GM19351 (cell line): ENCODE measurements at regions not wholly inside any gene's neighbourhood (a gene's known extent, or its start where the extent isn't known, plus 50 kb on each side); places are given as distances from the start of the nearest gene placed in this dataset.
A peak's percentile ranks its signal among the peaks of the same experiment; 100 is the strongest.
"Not testable (repeated sequence)": the region's sequence is repeated elsewhere in the genome, so short reads cannot be mapped to it uniquely, and the experiment has no call there.

Experiments
- ATAC-seq: cut with Tn5 transposase; IDR thresholded peaks from one replicate; pipeline ENCODE4 v1.9.1; 2021; ENCODE audit warnings: mild to moderate bottlenecking, moderate library complexity; ENCODE audit not compliant: unreplicated experiment

DNA sequence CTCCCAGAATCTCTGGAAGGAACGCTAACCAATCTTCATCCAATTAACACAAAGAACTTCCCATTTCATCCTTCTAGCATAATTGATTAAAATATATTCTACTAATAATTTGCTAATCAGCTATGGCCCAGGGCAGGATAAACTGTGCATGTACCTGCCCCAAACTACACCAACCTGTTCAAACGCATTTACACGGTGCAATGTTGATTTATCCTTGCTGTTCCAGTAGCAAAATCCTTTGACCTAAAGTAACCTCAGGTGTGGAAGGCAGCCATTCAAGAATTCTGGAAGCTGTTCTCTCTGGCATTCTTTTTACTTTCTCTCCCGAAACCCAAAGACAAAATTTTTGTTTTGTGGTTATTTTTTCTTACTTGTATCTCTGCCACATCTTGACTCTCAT, 309.4 kb downstream of the ZNF674 start:
- no peak for ATAC-seq

DNA sequence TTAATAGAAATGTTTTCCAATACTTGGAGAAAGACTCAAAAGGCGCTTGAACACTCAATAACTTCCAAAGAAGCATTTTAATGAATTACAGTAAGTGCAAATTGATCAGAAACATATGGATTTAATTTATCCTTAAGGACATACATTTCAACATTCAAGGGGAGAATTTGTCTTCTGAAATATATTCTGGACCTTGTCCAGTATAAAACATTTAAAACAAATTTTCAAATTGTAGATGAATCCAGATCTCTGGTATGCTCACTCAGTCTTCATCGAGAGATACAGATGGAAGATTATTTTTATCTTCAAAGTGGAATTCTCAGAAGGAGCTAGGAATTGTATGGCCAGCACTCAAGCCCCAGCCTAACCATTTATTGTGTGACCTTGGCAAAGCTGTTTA, 310.4 kb downstream of the ZNF674 start:
- ATAC-seq: no peak

DNA sequence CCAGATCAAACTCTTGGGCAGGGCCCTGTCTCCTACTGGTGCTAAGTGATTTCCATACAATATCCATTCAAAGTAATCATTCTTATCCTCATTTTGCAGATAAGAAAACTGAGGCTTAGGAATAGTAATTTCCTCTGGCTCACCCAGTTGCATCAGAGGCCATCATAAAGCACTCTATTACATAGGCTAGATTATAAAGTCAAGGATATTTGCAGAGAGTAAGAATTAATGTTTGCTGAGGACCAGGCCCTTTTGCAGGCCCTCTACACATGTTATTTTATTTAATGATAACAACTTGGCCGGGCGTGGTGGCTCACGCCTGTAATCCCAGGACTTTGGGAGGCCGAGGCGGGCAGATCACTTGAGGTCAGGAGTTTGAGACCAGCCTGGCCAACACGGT, 316.8 kb downstream of the ZNF674 start:
- ATAC-seq: no peak

DNA sequence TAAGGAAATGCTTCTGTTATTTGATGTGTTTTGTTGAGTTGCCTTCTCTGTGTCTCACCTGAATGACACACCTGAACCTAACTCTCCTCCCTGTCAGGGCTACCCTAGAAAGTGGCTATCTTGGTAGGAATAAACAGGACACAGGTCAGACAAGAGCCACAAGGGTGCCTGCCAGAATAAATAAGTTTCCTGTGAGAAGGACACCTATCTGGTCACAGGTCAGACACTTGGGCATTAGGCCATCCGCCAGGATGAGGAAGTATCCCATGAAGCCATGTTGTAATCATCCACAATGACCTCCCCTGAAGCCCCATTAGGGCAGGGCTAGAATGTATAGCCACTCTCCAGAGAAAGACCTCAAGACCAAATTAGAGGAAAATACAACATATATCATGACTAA, 318.8 kb downstream of the ZNF674 start:
- no peak for ATAC-seq

DNA sequence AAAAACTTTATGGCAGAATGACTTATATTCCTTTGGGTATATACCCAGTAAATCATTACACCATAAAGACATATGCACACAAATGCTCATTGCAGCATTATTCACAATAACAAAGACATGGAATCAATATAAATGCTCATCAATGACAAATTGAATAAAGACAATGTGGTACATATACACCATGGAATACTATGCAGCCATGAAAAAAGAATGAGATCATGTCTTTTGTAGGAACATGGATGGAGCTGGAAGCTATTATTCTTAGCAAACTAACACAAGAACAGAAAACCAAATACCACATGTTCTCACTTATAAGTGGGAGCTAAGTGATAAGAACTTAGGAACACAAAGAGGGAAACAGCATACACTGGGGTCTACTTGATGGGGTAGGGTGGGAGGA, 321.7 kb downstream of the ZNF674 start:
- ATAC-seq: not testable (repeated sequence)

DNA sequence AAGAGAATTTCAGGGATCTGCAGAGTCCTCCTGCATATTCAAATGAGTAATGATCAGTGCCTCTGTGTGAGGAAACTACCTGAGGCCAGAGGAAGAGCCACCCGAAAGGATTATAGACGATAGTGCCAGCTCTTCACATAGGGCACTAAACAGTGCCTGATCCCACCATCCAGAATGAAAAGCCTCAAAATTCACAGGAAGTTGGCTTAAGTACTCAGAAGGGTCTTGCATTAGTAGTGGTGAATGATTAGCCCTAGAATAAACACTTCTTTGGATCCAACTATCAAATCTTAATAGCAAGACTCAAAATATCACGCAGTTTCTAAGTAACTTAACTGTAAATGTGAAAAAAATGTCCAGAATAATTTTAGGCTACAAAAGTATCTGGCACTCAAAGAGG, 324.4 kb downstream of the ZNF674 start:
- no peak for ATAC-seq

DNA sequence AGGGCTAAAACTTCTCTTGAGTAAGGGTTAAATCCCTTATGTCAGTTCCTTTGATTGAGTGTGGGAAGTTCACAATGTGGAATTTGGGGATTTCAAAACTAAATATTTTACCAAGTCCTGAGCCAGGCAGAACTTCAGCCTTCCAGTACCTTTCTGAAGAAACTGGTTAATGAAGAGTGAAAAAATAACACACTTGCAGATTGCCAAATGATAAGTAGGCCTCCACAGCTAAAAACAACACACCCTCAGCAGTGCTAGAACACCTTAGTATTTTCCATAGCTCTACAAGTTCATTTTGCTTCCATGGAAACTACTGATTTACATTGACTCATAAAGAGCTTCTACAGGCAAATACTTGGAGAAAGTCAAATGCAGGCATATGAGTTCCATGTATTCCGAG, 326.8 kb downstream of the ZNF674 start:
- no peak for ATAC-seq

DNA sequence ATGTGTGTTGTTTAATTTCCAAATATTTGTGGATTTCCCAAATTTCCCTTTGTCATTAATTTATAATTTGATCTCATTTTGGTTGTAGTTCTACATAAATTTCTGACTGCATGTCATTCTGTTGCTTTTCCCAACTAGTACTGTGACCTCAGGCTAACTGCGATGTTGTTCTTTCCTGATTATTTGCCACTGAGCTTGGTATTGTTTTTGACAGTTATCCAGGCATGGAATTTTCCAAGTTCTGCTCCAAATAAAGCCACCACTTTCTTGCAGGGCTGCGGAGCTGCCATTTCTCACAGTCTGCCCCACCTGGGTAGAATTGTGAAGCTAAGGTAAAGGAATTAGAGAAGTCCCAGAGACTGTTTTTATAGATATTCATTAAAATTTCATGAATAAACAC, 328.8 kb downstream of the ZNF674 start:
- ATAC-seq: no peak

DNA sequence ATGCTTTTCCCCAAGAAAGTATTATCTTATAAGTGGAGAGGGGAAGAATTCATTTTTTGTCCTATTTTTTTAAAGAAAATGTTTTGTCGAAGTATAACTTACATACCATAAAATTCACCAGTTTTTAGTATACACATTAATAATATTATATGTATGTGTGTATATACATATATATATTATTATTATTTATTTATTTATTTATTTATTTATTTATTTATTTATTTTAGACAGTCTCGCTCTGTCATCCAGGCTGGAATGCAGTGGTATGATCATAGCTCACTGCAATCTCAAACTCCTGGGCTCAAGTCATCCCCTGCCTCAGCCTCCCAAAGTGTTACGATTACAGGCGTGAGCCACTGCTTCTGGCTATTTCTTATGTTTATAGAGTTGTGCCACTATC, 334.1 kb downstream of the ZNF674 start:
- no peak for ATAC-seq

DNA sequence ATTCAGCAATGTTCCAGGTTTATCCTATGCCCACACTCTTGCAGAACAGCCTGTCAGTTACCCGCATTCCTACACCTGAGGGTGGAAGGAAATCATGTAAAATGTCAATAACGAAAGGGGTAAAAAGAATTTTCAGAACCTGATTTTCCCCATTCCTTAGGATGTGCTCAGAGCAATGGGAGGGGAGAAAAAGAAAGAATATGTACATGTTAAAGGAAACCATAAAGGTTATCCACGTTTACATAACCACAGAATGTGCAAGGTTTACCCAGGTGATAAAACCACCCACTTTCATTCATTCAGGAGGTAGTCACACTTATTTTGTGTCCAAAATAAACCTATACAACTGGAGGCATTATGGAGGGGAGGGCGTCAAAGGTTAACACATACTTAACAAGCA, 335.5 kb downstream of the ZNF674 start:
- no peak for ATAC-seq

DNA sequence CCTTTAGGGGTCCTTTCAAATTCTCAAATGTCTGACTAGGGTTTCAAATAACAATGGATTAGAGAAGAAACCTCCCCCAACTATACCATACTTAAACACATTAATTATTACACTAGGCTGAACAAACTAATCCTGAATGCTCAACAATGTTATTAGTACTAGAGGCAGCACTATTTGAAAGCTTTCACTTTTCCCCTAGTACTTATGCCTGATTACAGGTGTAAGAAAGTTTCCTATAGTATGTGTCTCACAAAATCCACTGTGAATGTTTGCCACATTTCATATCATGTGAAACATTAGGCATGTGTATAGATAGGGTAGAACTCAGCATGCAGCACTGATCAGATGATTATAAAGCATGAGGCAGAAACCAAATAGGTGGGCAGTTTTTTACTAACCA, 336.2 kb downstream of the ZNF674 start:
- ATAC-seq: no peak

DNA sequence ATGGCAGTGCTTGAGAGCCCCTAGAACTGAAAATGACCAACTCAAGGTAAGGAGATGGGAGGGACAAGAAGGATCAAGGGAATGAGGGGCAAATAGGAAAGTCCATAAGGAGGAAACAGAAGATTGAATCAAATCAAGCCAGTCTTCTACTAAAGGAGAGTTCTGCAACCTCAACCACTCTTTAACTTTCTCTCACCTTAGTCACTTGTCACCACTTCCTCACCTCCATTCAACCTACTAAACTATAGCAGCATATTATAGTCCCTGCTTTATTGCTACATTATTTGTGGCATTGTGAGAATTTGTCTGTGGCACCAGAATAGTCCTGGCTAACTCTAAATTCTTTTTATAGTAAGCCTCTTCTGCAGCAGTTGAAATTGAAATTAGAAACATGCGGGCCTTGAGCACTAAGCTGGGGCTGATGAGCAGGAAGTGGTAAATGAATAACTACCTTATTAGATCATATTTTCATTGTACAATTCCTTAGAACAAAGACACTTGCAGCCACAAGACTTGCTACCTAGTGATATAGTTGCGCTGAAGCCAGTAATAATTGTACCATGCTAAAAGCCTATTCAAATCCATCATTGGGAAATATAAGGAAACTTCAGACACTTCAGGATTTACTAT, 336.9 kb downstream of the ZNF674 start:
- peak; percentile 72 for ATAC-seq

DNA sequence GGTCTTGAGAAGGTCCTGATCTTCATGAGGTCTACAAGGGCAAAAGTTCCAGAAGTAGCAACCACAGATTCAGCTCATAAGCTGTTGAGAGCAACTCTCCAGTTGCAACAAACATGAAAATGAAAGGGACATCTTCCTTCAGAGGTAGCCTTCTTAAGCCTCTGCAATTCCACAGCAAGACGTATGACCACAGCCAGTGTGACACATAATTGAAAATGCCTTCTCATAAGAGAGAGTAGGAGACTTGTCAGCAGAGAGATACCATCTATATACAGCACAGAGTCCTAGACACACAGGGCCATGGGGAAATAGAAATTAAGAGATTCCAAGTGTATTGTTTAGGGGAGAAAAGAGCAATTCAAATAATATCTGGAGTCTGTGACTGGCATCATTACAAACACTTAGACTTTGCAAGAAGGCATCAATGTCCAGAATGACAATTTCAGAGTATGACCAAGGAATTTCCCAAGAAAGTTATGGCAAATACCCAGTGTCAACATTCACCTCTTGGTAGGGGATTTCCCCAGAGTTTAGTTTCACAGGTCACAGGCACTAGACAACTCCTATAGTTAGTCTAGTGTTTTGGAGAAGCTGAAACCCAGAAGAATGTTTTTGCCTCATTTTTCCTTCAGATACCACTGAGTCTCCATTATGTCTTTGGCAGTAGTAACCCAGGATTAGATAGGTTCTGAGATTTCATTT, 340.3 kb downstream of the ZNF674 start:
- no peak for ATAC-seq

DNA sequence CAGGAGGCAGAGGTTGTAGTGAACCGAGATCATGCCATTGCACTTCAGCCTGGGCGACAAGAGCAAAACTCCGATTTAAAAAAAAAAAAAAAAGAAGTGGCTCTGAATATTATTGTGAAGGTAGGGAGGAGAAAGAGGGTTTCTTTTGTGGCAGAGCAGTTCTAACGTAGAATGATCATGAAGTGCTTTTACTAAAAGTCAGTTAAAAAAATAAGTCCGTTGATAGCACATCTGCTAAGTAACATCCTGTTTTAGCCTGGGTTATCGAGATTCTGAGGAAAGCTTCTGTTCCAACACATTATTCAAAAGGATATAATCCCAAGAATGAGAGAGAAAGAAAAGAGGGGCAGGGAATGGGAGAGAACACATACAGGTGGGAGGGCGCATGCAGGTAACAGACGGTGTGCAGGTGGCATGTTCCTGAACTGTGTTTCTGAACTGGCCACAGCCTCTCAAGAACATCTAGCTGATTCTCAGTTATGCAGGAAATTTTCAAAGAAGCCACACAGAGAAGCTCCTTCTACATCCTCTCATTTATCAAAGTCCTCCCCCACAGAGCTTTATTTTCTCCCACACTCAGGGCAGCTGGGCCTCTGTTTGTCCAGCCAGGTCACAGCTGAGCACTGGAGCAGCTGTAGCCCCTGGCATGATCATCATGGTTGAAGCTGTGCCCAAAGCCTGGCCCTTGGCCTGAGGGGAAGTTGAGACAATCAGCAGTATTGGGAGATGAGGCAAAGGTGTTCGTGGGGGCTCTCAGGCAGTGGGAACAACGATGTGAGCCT, 342.3 kb downstream of the ZNF674 start:
- ATAC-seq: no peak

DNA sequence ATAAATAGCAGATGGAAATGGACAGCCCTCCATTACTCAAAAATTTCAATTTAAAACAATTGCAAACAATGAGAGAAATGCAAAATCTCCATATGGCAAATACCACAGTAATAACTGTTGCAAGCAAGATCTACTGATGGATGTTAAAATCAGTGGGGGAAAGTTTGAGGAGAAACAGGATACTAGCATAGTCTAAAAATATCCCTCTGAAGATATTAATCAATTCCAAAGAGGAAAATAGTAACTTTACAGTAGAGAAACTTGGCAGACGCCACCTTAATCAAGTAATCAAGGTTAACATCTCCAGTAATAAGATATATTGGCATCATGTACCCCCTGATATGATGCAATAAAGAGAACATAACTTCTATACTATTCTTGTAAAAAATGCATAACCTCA, 344.8 kb downstream of the ZNF674 start:
- ATAC-seq: no peak

DNA sequence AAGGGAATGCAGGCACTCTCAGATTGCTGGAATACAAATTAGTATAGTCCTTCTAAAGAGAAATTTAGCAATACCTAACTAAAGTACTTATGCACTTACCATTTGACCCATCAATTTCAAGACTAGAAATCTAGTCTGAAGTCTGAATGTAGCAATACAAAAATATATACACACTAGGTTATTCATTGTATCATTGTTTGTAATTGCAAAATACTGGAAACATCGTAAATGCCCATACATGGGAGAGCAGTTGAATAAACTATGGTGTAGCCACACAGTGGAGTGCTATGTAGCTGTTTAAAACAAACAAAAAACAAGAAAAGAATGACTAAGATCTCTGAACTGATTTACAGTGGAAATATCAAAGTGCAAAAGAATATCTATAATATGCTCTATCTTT, 346.4 kb downstream of the ZNF674 start:
- no peak for ATAC-seq

DNA sequence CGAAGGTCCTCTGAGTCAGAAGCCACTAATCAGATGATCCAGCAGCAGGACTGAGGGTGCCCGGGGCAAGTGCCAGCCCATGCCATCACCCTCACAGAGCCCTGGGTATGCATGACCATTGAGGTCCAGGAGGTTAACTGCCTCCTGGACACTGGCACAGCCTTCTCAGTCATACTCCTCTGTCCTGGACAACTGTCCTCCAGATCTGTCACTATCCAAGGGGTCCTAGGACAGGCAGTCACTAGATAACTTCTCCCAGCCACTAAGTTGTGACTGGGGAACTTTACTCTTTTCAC, 358.5 kb downstream of the ZNF674 start:
- ATAC-seq: not testable (repeated sequence)

DNA sequence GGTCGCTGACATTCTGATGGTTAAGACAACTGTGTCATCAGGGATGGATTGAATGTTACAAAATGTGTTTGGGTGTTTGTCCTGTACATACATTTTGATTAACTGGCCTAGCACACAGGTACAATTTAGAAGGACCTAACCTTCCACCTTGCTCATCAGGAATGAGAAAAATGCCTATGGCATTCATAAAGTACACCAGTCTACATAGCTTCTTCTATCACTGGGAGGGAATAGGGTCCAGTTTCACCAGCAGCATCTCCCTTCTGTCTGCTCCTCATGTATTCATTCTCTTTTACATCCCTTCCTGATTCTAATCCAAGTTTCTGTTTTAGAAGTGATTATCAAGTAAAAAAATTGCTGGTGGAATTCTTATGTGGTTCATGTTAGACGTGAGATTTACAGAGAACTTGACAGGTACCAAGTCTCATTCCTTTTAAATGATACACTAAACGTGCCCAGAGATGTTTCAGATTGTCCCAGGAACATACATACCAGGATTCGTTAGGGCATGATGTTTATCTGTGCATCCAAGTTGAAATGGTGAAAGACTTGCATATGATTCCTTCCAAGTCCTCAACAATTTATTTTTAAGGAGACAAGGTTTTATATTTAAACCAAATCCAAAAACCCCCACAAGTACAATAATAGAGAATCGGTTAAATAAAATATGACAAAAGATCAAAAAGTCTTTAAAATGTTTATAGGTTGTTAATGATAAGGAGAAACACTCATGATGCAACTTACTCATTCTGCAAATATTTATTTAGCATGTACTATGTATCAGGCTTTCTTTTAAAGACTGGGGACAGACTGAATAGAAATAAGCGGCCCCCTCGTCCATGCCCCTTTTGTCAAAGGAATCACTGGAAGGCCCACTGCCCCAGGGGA, 359.1 kb downstream of the ZNF674 start:
- ATAC-seq: no peak

DNA sequence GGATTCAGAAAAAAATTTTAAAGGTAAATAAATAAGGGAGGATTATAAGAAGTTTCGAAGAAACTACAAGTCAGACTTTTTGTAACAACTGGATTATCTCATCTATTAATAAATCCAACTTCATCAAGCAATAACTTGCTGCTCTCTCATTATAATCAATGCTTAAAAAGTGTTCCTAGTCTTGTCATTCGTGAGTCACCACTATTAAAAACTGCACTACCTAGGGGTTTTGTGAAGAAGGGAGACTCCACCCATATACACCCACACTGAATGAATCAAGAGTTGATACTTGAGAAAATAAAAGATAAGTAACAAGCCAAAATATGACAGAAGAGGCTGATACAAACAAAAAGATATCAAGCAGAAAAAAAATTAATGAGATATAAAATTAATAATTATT, 360.5 kb downstream of the ZNF674 start:
- no peak for ATAC-seq

DNA sequence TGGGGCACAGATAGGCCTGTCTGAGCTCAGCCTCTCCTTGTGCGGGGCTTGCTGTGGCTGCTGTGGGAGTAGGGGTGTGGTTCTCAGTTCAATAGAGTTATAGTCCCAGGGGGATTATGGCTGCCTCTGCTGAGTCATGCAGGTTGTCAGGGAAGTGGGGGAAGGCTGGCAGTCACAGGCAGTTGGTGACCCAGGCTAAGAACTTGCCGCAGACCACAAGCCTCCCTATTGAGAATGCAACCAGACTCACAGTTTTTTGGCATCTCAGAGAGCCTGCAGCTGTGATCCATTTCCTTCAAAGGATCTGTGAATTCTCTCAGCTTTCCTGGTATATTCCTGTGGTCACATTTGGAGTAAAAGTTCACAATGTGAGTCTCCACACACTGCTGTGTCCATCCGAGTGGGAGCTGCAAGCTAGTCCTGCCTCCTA, 364.9 kb downstream of the ZNF674 start:
- ATAC-seq: peak; percentile 88

DNA sequence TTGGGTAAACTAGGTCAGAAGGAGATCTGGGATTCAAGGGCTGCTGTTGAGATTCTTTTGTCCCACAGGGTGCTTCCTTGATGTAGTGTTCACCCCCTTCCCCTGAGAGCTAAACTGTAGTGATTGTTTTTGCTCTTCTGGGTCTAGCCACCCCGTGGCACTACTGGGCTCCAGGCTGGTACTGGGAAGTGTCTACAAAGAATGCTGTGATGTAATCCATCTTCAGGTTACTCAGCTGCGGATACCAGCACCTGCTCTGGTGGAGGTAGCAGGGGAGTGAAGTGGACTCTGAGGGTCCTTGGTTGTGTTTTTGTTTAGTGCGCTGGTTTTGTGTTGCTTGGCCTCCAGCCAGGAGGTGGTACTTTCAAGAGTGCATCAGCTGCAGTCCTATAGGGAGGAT, 365.5 kb downstream of the ZNF674 start:
- ATAC-seq: no peak
